GM12891 (cell line): ENCODE measurements at regions not wholly inside any gene's neighbourhood (a gene's known extent, or its start where the extent isn't known, plus 50 kb on each side); places are given as distances from the start of the nearest gene placed in this dataset.

ENCODE experiments used
- POLR2A ChIP-seq: IDR thresholded peaks from 2 replicates; pipeline ENCODE4 v1.6.1; 2011; ENCODE audit warnings: low read depth, low read length, control low read depth
- POLR2AphosphoS5 ChIP-seq: IDR thresholded peaks from 2 replicates; pipeline ENCODE4 v1.6.1; 2011; ENCODE audit warnings: low read depth, low read length, control low read depth

DNA sequence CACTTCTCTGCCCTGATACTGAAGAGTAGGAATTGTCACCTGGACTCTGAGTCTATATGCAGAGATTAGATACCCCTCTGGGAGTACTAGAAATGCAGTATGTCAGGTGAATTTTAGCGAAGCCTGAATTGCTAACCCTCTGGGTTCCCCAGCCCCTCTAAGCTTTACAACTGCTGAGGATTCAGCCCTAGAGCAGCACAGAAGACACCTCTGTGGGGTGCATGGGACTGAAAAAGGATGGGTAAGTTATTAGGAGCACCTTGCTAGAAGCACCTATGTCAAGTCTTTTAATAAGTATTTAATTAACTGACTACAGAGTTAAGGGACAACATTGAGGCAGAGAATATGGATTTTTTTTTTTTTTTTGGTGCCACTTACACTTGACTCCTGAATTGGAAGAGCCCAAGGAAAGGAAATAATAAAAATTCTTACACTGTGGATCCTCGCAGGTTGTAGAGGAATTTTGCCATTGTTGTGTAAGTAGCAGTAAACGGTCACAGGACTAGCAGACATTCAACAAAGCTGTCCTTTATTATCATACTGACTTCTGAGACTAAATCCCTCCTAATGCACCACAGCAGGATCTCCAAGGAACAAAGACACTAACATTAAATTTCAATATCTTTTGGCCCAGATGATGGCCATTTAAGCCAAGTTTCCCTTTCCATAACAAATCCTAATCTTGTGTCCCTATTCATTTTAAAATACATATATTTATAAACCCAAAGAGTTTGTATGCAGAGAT, 253.2 kb downstream of the ANKRD50 start:
- TF ChIP-seq POLR2A = no peak
- TF ChIP-seq POLR2AphosphoS5 = no peak
